ENCODE measurements at regions not wholly inside any gene's neighbourhood (a gene's known extent, or its start where the extent isn't known, plus 50 kb on each side); places are given as distances from the start of the nearest gene placed in this dataset.

DNA sequence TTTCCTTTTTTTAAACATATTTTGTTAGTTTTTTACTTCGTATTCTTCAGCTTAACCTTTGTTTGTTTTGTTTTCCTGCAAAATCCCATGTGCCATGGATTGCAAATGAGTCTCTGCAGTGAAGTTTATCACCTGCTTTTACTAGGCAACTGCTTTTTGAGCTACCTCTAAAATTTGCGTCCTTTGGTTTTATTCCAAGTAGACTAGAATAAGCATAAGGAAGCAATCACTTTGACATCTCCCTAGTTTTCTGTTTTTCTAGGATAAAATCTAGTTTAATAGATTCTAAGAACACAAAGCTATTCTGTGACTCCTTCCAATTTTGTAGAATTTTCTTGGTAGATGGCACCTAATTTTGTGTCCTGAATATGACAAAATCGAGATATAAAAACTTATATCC is 1059.2 kb downstream of the OTOL1 start:
- no peak for TF ChIP-seq CTCF (IDR thresholded peaks at IDR 0.05; ENCODE audit: insufficient read depth, low read length, poor library complexity, severe bottlenecking)
- H3K36me3 ChIP-seq (ENCODE audit: control insufficient read depth, insufficient read depth, low read length): no peaks in the 10 kb centered on the region
- no peak for DNase-seq (ENCODE audit: extremely low read depth, insufficient read length)
- H3K27me3 ChIP-seq (replicated peaks; ENCODE audit: control insufficient read depth, insufficient read depth, low read length): no peaks in the 10 kb centered on the region
- H3K4me3 ChIP-seq (replicated peaks; ENCODE audit: low read depth, low read length): no peak overlapping the region

DNA sequence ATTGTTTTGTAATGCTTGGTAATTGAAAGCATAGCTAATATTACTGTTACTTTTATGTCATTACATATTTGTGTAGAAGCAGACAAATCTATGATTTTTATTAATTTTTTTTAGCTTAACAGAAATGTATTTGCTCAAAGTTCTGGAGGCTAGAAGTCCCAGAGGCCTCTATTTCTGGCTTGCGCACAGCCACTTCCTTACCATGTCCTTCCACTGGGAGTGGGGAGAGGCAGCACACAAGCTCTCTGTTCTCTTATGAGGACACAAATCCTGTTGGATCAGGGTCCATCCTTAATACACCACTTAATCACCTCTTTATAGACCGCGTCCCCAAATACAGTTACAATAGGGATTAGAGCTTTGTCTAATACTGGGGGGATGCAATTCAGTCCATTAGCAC is 1061.4 kb downstream of the OTOL1 start:
- DNase-seq (ENCODE audit: extremely low read depth, insufficient read length): no peak
- Histone ChIP-seq H3K36me3 (ENCODE audit: control insufficient read depth, insufficient read depth, low read length) (no peaks in the 10 kb centered on the region), H3K4me3 (replicated peaks; ENCODE audit: low read depth, low read length) (no peak overlapping the region), H3K27me3 (replicated peaks; ENCODE audit: control insufficient read depth, insufficient read depth, low read length) (no peaks in the 10 kb centered on the region)
- TF ChIP-seq CTCF (IDR thresholded peaks at IDR 0.05; ENCODE audit: insufficient read depth, low read length, poor library complexity, severe bottlenecking): no peak

- no peak overlapping the region for H3K4me3 ChIP-seq (replicated peaks; ENCODE audit: low read depth, low read length)
- H3K36me3 ChIP-seq (ENCODE audit: control insufficient read depth, insufficient read depth, low read length): no peaks in the 10 kb centered on the region
- no peak for TF ChIP-seq CTCF (IDR thresholded peaks at IDR 0.05; ENCODE audit: insufficient read depth, low read length, poor library complexity, severe bottlenecking)
- H3K27me3 ChIP-seq (replicated peaks; ENCODE audit: control insufficient read depth, insufficient read depth, low read length): no peaks in the 10 kb centered on the region
- DNase-seq (ENCODE audit: extremely low read depth, insufficient read length): no peak
Observed at GRCh38 chr3:162568706-162569105, 1072.1 kb downstream of the OTOL1 start.

- no peak for TF ChIP-seq CTCF (IDR thresholded peaks at IDR 0.05; ENCODE audit: insufficient read depth, low read length, poor library complexity, severe bottlenecking)
- H3K36me3 ChIP-seq (ENCODE audit: control insufficient read depth, insufficient read depth, low read length): no peaks in the 10 kb centered on the region
Observed at GRCh38 chr3:162569314-162569713, 1072.7 kb downstream of the OTOL1 start.

DNA sequence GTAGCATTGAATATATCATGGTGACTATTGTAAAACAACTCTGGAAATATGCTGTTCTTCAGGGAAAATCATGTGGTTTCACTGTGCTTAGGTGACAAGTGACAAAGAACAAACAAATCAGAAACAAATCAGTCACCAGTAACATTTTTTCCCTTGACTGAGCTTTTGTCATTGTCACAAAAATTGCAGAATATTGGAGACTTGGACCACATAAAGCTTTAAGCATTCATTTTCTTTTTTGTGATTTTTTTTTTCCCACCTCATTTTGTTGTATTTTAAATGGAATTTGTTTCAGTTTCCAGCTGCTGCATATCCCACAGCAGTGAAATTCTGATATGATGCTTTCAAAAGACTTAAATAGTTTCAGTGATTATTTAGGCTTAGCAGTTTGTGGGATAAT is 1088.4 kb downstream of the OTOL1 start:
- no peak for TF ChIP-seq CTCF (IDR thresholded peaks at IDR 0.05; ENCODE audit: insufficient read depth, low read length, poor library complexity, severe bottlenecking)
- Histone ChIP-seq H3K36me3 (ENCODE audit: control insufficient read depth, insufficient read depth, low read length) (no peaks in the 10 kb centered on the region), H3K27me3 (replicated peaks; ENCODE audit: control insufficient read depth, insufficient read depth, low read length) (no peaks in the 10 kb centered on the region), H3K4me3 (replicated peaks; ENCODE audit: low read depth, low read length) (no peak overlapping the region)
- DNase-seq (ENCODE audit: extremely low read depth, insufficient read length): no peak

More at GRCh38 chr3:162569314-162569713, 1072.7 kb downstream of the OTOL1 start:
- H3K4me3 ChIP-seq (replicated peaks; ENCODE audit: low read depth, low read length): no peak overlapping the region
- DNase-seq (ENCODE audit: extremely low read depth, insufficient read length): no peak
- H3K27me3 ChIP-seq (replicated peaks; ENCODE audit: control insufficient read depth, insufficient read depth, low read length): no peaks in the 10 kb centered on the region

DNA sequence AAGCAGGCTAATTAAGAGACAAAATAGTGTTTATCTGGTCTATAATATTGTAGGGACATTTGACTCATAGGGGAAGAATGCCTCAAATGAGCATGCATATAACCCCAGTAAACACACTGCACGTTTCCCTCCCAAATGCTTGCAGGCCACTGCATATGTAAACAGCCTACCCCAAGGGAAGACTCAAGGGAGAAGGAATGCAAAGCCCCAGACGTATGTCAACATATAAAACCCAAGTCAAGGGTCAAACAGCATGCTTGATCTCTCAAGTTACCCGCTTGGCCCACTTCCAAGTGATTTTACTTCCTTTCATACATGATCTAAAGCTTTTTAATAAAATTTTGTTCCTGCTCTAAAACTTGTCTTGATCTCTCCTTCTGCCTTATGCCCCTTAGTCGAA is 1090.0 kb downstream of the OTOL1 start:
- DNase-seq (ENCODE audit: extremely low read depth, insufficient read length): no peak
- no peaks in the 10 kb centered on the region for H3K36me3 ChIP-seq (ENCODE audit: control insufficient read depth, insufficient read depth, low read length)
- H3K27me3 ChIP-seq (replicated peaks; ENCODE audit: control insufficient read depth, insufficient read depth, low read length): no peaks in the 10 kb centered on the region
- H3K4me3 ChIP-seq (replicated peaks; ENCODE audit: low read depth, low read length): no peak overlapping the region
- TF ChIP-seq CTCF (IDR thresholded peaks at IDR 0.05; ENCODE audit: insufficient read depth, low read length, poor library complexity, severe bottlenecking): no peak
